ENCODE measurements at regions not wholly inside any gene's neighbourhood (a gene's known extent, or its start where the extent isn't known, plus 50 kb on each side); places are given as distances from the start of the nearest gene placed in this dataset.

GRCh38 chr3:21879184-21879886 is 128.3 kb upstream of the ZNF385D start:
- no peak for DNase-seq
- intact Hi-C loops (cut with micrococcal nuclease): no loop called here
- TF ChIP-seq, protein P1, sequence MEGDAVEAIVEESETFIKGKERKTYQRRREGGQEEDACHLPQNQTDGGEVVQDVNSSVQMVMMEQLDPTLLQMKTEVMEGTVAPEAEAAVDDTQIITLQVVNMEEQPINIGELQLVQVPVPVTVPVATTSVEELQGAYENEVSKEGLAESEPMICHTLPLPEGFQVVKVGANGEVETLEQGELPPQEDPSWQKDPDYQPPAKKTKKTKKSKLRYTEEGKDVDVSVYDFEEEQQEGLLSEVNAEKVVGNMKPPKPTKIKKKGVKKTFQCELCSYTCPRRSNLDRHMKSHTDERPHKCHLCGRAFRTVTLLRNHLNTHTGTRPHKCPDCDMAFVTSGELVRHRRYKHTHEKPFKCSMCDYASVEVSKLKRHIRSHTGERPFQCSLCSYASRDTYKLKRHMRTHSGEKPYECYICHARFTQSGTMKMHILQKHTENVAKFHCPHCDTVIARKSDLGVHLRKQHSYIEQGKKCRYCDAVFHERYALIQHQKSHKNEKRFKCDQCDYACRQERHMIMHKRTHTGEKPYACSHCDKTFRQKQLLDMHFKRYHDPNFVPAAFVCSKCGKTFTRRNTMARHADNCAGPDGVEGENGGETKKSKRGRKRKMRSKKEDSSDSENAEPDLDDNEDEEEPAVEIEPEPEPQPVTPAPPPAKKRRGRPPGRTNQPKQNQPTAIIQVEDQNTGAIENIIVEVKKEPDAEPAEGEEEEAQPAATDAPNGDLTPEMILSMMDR (IDR thresholded peaks at IDR 0.05; ENCODE audit: borderline replicate concordance): no peak

GRCh38 chr3:21888656-21889055 is 137.6 kb upstream of the ZNF385D start:
- H3K4me1 ChIP-seq: no peaks in the 10 kb centered on the region
- no peak overlapping the region for H3K27ac ChIP-seq (replicated peaks)
- H3K36me3 ChIP-seq: no peaks in the 10 kb centered on the region
- no peak overlapping the region for H3K4me3 ChIP-seq
- H3K27me3 ChIP-seq (ENCODE audit: low read depth): no peaks in the 10 kb centered on the region
- no peaks in the 10 kb centered on the region for H3K9me3 ChIP-seq (replicated peaks)
- TF ChIP-seq, protein P1 (IDR thresholded peaks at IDR 0.05; ENCODE audit: borderline replicate concordance): no peak
- intact Hi-C loops (cut with micrococcal nuclease): no loop called here
- no peak for DNase-seq

More at GRCh38 chr3:21879184-21879886, 128.3 kb upstream of the ZNF385D start:
- H3K4me1 ChIP-seq: no peaks in the 10 kb centered on the region
- no peaks in the 10 kb centered on the region for H3K27me3 ChIP-seq (ENCODE audit: low read depth)
- H3K4me3 ChIP-seq: no peak overlapping the region
- H3K9me3 ChIP-seq (replicated peaks): peaks cover 9% of the 10 kb centered on the region
- no peak overlapping the region for H3K27ac ChIP-seq (replicated peaks)
- H3K36me3 ChIP-seq: no peaks in the 10 kb centered on the region

DNA sequence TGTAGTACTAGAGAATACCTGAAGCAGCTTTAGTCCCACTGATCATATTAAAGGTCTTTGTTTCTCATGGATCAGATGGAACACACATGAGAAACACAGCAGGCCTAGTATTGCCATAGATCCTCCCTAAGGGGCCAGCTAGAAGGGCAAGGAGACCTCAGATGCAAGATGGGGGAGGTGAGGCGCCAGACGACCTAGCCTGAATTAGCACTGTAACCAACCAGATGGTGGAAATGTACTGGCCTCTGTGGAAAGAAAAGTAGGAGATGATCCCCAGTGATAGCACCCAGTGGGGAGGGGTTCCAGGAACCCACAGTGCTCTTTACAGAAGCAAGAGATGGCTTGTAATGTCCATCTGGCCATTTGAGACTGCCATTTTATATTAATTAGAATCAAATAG is 138.2 kb upstream of the ZNF385D start:
- Histone ChIP-seq H3K9me3 (replicated peaks) (no peaks in the 10 kb centered on the region), H3K36me3 (no peaks in the 10 kb centered on the region), H3K4me3 (no peak overlapping the region), H3K27ac (replicated peaks) (no peak overlapping the region), H3K4me1 (peaks cover 1% of the 10 kb centered on the region), H3K27me3 (ENCODE audit: low read depth) (no peaks in the 10 kb centered on the region)
- DNase-seq: no peak
- TF ChIP-seq, protein P1 (IDR thresholded peaks at IDR 0.05; ENCODE audit: borderline replicate concordance): no peak
- intact Hi-C loops (cut with micrococcal nuclease): no loop called here

- no peak overlapping the region for H3K27ac ChIP-seq (replicated peaks)
- H3K27me3 ChIP-seq (ENCODE audit: low read depth): no peaks in the 10 kb centered on the region
- intact Hi-C loops (cut with micrococcal nuclease): no loop called here
- no peak overlapping the region for H3K4me3 ChIP-seq
- DNase-seq: no peak
- peaks cover 9% of the 10 kb centered on the region for H3K4me1 ChIP-seq
- H3K36me3 ChIP-seq: no peaks in the 10 kb centered on the region
- no peaks in the 10 kb centered on the region for H3K9me3 ChIP-seq (replicated peaks)
- TF ChIP-seq, protein P1 (IDR thresholded peaks at IDR 0.05; ENCODE audit: borderline replicate concordance): no peak
These were observed 141.1 kb upstream of the ZNF385D start for GRCh38 chr3:21892104-21892503.

GRCh38 chr3:21893242-21893641 is 142.2 kb upstream of the ZNF385D start:
- H3K27ac ChIP-seq (replicated peaks): no peak overlapping the region
- no peak for DNase-seq
- H3K9me3 ChIP-seq (replicated peaks): no peaks in the 10 kb centered on the region
- H3K36me3 ChIP-seq: no peaks in the 10 kb centered on the region
- H3K4me3 ChIP-seq: no peak overlapping the region
- TF ChIP-seq, protein P1 (IDR thresholded peaks at IDR 0.05; ENCODE audit: borderline replicate concordance): no peak
- intact Hi-C loops (cut with micrococcal nuclease): no loop called here
- no peaks in the 10 kb centered on the region for H3K27me3 ChIP-seq (ENCODE audit: low read depth)
- H3K4me1 ChIP-seq: peaks cover 9% of the 10 kb centered on the region

Measured in left ventricle myocardium inferior (tissue), 1 donor.